ENCODE measurements at regions not wholly inside any gene's neighbourhood (a gene's known extent, or its start where the extent isn't known, plus 50 kb on each side); places are given as distances from the start of the nearest gene placed in this dataset.

- no peak overlapping the region for H3K27ac ChIP-seq (ENCODE audit: low read depth, low read length)
- no peak overlapping the region for H4K91ac ChIP-seq (replicated peaks; ENCODE audit: insufficient read length, low read length)
- H2AK5ac ChIP-seq (ENCODE audit: low read depth, low read length) = no peak overlapping the region
- 93% methylated on average over 3 of the region's 3 CpGs; no CpG with 5 or more reads in 1 of the 2 experiments for WGBS, 2 experiments (ENCODE audit: extremely low coverage in 1 of 2, insufficient coverage in 1 of 2, insufficient read length in 1 of 2, insufficient replicate concordance in 2 of 2, low coverage in 1 of 2, low lambda C conversion rate in 2 of 2, missing lambda C conversion rate in 1 of 2)
- TF ChIP-seq POU5F1 (IDR thresholded peaks at IDR 0.05; ENCODE audit: low read depth, low read length) (no peak), ATF2 (IDR thresholded peaks at IDR 0.05; ENCODE audit: low read length) (no peak), KDM1A (IDR thresholded peaks at IDR 0.05; ENCODE audit: borderline replicate concordance, low read length) (no peak), USF2 (IDR thresholded peaks at IDR 0.05; ENCODE audit: low read length) (no peak)
- no peak overlapping the region for H4K5ac ChIP-seq (ENCODE audit: insufficient read length, low read depth, low read length)
- FAIRE-seq (no peak), DNase-seq (ENCODE audit: low read depth in 1 of 2, low spot score in 2 of 2) (no peak)
- H2BK20ac ChIP-seq (ENCODE audit: low read length) = no peak overlapping the region
- no peak overlapping the region for H3K14ac ChIP-seq (ENCODE audit: insufficient read length)
- no peaks in the 10 kb centered on the region for H3K79me1 ChIP-seq (ENCODE audit: low read depth, low read length)
- no peak overlapping the region for H2BK120ac ChIP-seq (replicated peaks; ENCODE audit: low read depth, low read length)
- H3K9ac ChIP-seq (replicated peaks in 1 of 4; ENCODE audit: extremely low read depth in 1 of 4, low read depth in 3 of 4, low read length in 3 of 4) = no peak overlapping the region
- no peak overlapping the region for H3K56ac ChIP-seq (replicated peaks; ENCODE audit: insufficient read length, low read depth, low read length)
- no peaks in the 10 kb centered on the region for H3K27me3 ChIP-seq (replicated peaks in 1 of 4; ENCODE audit: control insufficient read depth in 3 of 4, extremely low read depth in 1 of 4, insufficient read depth in 3 of 4, low read length in 3 of 4)
- H3K4me3 ChIP-seq (ENCODE audit: extremely low read depth in 1 of 4, insufficient read depth in 2 of 4, low read depth in 3 of 4, low read length in 4 of 4) = no peak overlapping the region
- POLR2A ChIA-PET (ENCODE audit: partially characterized antibody) = no interaction called here
- peaks cover 0 to 6% (median under 1%) of the 10 kb centered on the region in 4 experiments; a peak in 2 of 7 replicates for H3K4me1 ChIP-seq (replicated peaks in 1 of 4; ENCODE audit: control insufficient read depth in 3 of 4, insufficient read depth in 4 of 4, low read length in 3 of 4)
- H3K23ac ChIP-seq (ENCODE audit: insufficient read length) = no peak overlapping the region
- no peak overlapping the region for H2BK15ac ChIP-seq (ENCODE audit: low read length)
- H3K4me2 ChIP-seq (ENCODE audit: insufficient read depth in 1 of 2, low read depth in 2 of 2, low read length in 2 of 2) = no peak overlapping the region
- H4K20me1 ChIP-seq (replicated peaks in 1 of 2; ENCODE audit: control insufficient read depth in 1 of 2, insufficient read depth in 2 of 2, low read length in 2 of 2) = no peaks in the 10 kb centered on the region
- H4K8ac ChIP-seq (ENCODE audit: extremely low read depth, insufficient read depth, low read length) = no peak overlapping the region
- H3K9me3 ChIP-seq (ENCODE audit: insufficient read depth in 2 of 2, low read depth in 1 of 2, low read length in 1 of 2) = no peaks in the 10 kb centered on the region
- no peaks in the 10 kb centered on the region for H3K79me2 ChIP-seq (ENCODE audit: control insufficient read depth in 1 of 2, insufficient read depth in 2 of 2, low read length in 2 of 2)
- H3K36me3 ChIP-seq (ENCODE audit: control insufficient read depth in 2 of 4, insufficient read depth in 4 of 4, low read length in 3 of 4) = no peaks in the 10 kb centered on the region
- no peak overlapping the region for H2AFZ ChIP-seq (ENCODE audit: low read length)
- no peaks in the 10 kb centered on the region for H3K23me2 ChIP-seq (ENCODE audit: low read depth, low read length)
- H2BK5ac ChIP-seq (ENCODE audit: low read depth, low read length) = no peak overlapping the region
- no peak overlapping the region for H3K18ac ChIP-seq (ENCODE audit: extremely low read depth, low read length)
- H2BK12ac ChIP-seq (ENCODE audit: low read depth, low read length) = no peak overlapping the region
- H3K4ac ChIP-seq (replicated peaks; ENCODE audit: insufficient read length, low read depth, low read length) = no peak overlapping the region
- CTCF ChIA-PET (ENCODE audit: partially characterized antibody) = interaction anchor here (0.7 to 2.1 kb wide), 4 partner anchors 9 to 295 kb away, joined by 3 to 5 read pairs (median 4); no protein-coding TSS in a partner anchor
Measured at GRCh38 chr6:150713931-150714330, 114.2 kb downstream of the PLEKHG1 start.

Data from H1 (cell line).